Activated T-cell treated with anti-CD3 and anti-CD28 coated beads, Interleukin-2, amount 50 U/mL, for 4 hours (primary cell): ENCODE measurements at regions not wholly inside any gene's neighbourhood (a gene's known extent, or its start where the extent isn't known, plus 50 kb on each side); places are given as distances from the start of the nearest gene placed in this dataset.

ENCODE experiments used
- ATAC-seq, 2 donors: fragments of 200-7000 bp; cut with Tn5 transposase; one replicate each; pipeline ENCODE4 v1.10.0; 2021
- DNase-seq: peaks from one replicate; pipeline ENCODE4 v3.0.0-alpha.2; 2020
- H3K27me3 Mint-ChIP-seq: one replicate; pipeline ENCODE4 v1.8.0; 2021; ENCODE audit warnings: low read depth, mixed read lengths
- H3K36me3 Mint-ChIP-seq: one replicate; pipeline ENCODE4 v1.8.0; 2022; ENCODE audit warnings: mixed read lengths; ENCODE audit not compliant: insufficient read depth
- H3K4me1 Mint-ChIP-seq: one replicate; pipeline ENCODE4 v1.8.0; 2021; ENCODE audit warnings: low read depth, mixed read lengths
- H3K4me3 Mint-ChIP-seq: one replicate; pipeline ENCODE4 v1.8.0; 2021; ENCODE audit warnings: mild to moderate bottlenecking, moderate library complexity, mixed read lengths
- H3K9me3 Mint-ChIP-seq: one replicate; pipeline ENCODE4 v1.8.0; 2021; ENCODE audit warnings: mixed read lengths

- no peaks in the 10 kb centered on the region for H3K9me3 Mint-ChIP-seq
- peaks cover 19% of the 10 kb centered on the region for H3K36me3 Mint-ChIP-seq
- H3K27me3 Mint-ChIP-seq, result no peaks in the 10 kb centered on the region
- peak; percentile 24 to 36 for ATAC-seq
- no peak overlapping the region for H3K4me3 Mint-ChIP-seq
- no peak for DNase-seq
- H3K4me1 Mint-ChIP-seq, result peaks cover 20% of the 10 kb centered on the region
These were observed 344.5 kb downstream of the SEC14L1 start for GRCh38 chr17:77485089-77485833.

GRCh38 chr17:77487211-77487629 is 346.5 kb downstream of the SEC14L1 start:
- Mint-ChIP-seq H3K36me3 (peaks cover 23% of the 10 kb centered on the region), H3K27me3 (no peaks in the 10 kb centered on the region), H3K4me3 (no peak overlapping the region), H3K9me3 (no peaks in the 10 kb centered on the region), H3K4me1 (peaks cover 18% of the 10 kb centered on the region)
- no peak for DNase-seq
- ATAC-seq, result no peak

GRCh38 chr17:77487677-77488530 is 347.1 kb downstream of the SEC14L1 start:
- Mint-ChIP-seq H3K4me1 (peaks cover 18% of the 10 kb centered on the region), H3K27me3 (no peaks in the 10 kb centered on the region), H3K36me3 (peaks cover 24% of the 10 kb centered on the region), H3K9me3 (no peaks in the 10 kb centered on the region), H3K4me3 (no peak overlapping the region)
- DNase-seq (no peak), ATAC-seq (no peak)

- DNase-seq (no peak), ATAC-seq (no peak)
- Mint-ChIP-seq H3K4me1 (peaks cover 16% of the 10 kb centered on the region), H3K4me3 (no peak overlapping the region), H3K9me3 (no peaks in the 10 kb centered on the region), H3K36me3 (peaks cover 21% of the 10 kb centered on the region), H3K27me3 (no peaks in the 10 kb centered on the region)
These were observed 347.9 kb downstream of the SEC14L1 start for GRCh38 chr17:77488531-77489238.

- Mint-ChIP-seq H3K9me3 (no peaks in the 10 kb centered on the region), H3K36me3 (peaks cover 21% of the 10 kb centered on the region)
- no peak for ATAC-seq
These were observed 348.6 kb downstream of the SEC14L1 start for GRCh38 chr17:77489239-77489892.

GRCh38 chr17:77489893-77490255 is 349.1 kb downstream of the SEC14L1 start:
- no peak for DNase-seq
- H3K9me3 Mint-ChIP-seq, result no peaks in the 10 kb centered on the region
- H3K4me1 Mint-ChIP-seq, result peaks cover 19% of the 10 kb centered on the region
- no peak overlapping the region for H3K4me3 Mint-ChIP-seq
- H3K36me3 Mint-ChIP-seq, result peaks cover 21% of the 10 kb centered on the region
- ATAC-seq, result no peak
- H3K27me3 Mint-ChIP-seq, result no peaks in the 10 kb centered on the region

More at GRCh38 chr17:77489239-77489892, 348.6 kb downstream of the SEC14L1 start:
- no peak for DNase-seq
- Mint-ChIP-seq H3K4me3 (no peak overlapping the region), H3K4me1 (peaks cover 16% of the 10 kb centered on the region), H3K27me3 (no peaks in the 10 kb centered on the region)

- DNase-seq (no peak), ATAC-seq (no peak)
- Mint-ChIP-seq H3K9me3 (no peaks in the 10 kb centered on the region), H3K4me3 (no peak overlapping the region), H3K36me3 (peaks cover 21% of the 10 kb centered on the region), H3K4me1 (peaks cover 21% of the 10 kb centered on the region), H3K27me3 (no peaks in the 10 kb centered on the region)
These were observed 349.8 kb downstream of the SEC14L1 start for GRCh38 chr17:77490361-77491183.

GRCh38 chr17:77491921-77492445 is 351.2 kb downstream of the SEC14L1 start:
- H3K36me3 Mint-ChIP-seq, result peaks cover 17% of the 10 kb centered on the region
- H3K4me1 Mint-ChIP-seq, result peaks cover 16% of the 10 kb centered on the region
- DNase-seq (no peak), ATAC-seq (peak in 1 of 2 donors; percentile 24)
- H3K4me3 Mint-ChIP-seq, result no peak overlapping the region
- no peaks in the 10 kb centered on the region for H3K27me3 Mint-ChIP-seq
- H3K9me3 Mint-ChIP-seq, result no peaks in the 10 kb centered on the region

GRCh38 chr17:77492446-77493237 is 351.9 kb downstream of the SEC14L1 start:
- H3K4me1 Mint-ChIP-seq, result peaks cover 16% of the 10 kb centered on the region
- peaks cover 17% of the 10 kb centered on the region for H3K36me3 Mint-ChIP-seq
- DNase-seq (no peak), ATAC-seq (no peak)
- H3K9me3 Mint-ChIP-seq, result no peaks in the 10 kb centered on the region
- H3K4me3 Mint-ChIP-seq, result no peak overlapping the region
- no peaks in the 10 kb centered on the region for H3K27me3 Mint-ChIP-seq

- DNase-seq, result no peak
- Mint-ChIP-seq H3K4me3 (no peak overlapping the region), H3K4me1 (peaks cover 16% of the 10 kb centered on the region), H3K27me3 (no peaks in the 10 kb centered on the region), H3K36me3 (peaks cover 15% of the 10 kb centered on the region), H3K9me3 (no peaks in the 10 kb centered on the region)
- no peak for ATAC-seq
These were observed 352.6 kb downstream of the SEC14L1 start for GRCh38 chr17:77493238-77493820.

- H3K27me3 Mint-ChIP-seq, result no peaks in the 10 kb centered on the region
- peaks cover 9% of the 10 kb centered on the region for H3K36me3 Mint-ChIP-seq
- no peaks in the 10 kb centered on the region for H3K9me3 Mint-ChIP-seq
- H3K4me1 Mint-ChIP-seq, result peaks cover 15% of the 10 kb centered on the region
- no peak overlapping the region for H3K4me3 Mint-ChIP-seq
- DNase-seq (no peak), ATAC-seq (no peak)
These were observed 353.3 kb downstream of the SEC14L1 start for GRCh38 chr17:77493901-77494663.
